HuH-7.5 (cell line): ENCODE measurements at regions not wholly inside any gene's neighbourhood (a gene's known extent, or its start where the extent isn't known, plus 50 kb on each side); places are given as distances from the start of the nearest gene placed in this dataset.

Source experiments
- DNase-seq: peaks from one replicate; pipeline ENCODE4 v3.0.0; 2011; ENCODE audit warnings: low spot score

- no peak for DNase-seq
Measured at GRCh38 chr12:105705765-105706164, 375.3 kb downstream of the C12orf75 start.

GRCh38 chr12:105706321-105706972 lies 376.0 kb downstream of the C12orf75 start:
- DNase-seq = no peak

GRCh38 chr12:105706973-105707334 lies 376.5 kb downstream of the C12orf75 start:
- no peak for DNase-seq

GRCh38 chr12:105713606-105714305 lies 383.3 kb downstream of the C12orf75 start:
- DNase-seq = no peak

- DNase-seq = no peak
Measured at GRCh38 chr12:105716621-105717020, 386.1 kb downstream of the C12orf75 start.

GRCh38 chr12:105721051-105721825 lies 390.7 kb downstream of the C12orf75 start:
- no peak for DNase-seq

- no peak for DNase-seq
Measured at GRCh38 chr12:105721891-105722290, 391.4 kb downstream of the C12orf75 start.

GRCh38 chr12:105723066-105723465 lies 392.6 kb downstream of the C12orf75 start:
- no peak for DNase-seq

- DNase-seq = no peak
Measured at GRCh38 chr12:105723494-105723893, 393.0 kb downstream of the C12orf75 start.

- DNase-seq = no peak
Measured at GRCh38 chr12:105724641-105725040, 394.1 kb downstream of the C12orf75 start.

GRCh38 chr12:105725054-105725453 lies 394.6 kb downstream of the C12orf75 start:
- DNase-seq = no peak

GRCh38 chr12:105729181-105729771 lies 398.8 kb downstream of the C12orf75 start:
- no peak for DNase-seq

GRCh38 chr12:105729926-105730325 lies 399.4 kb downstream of the C12orf75 start:
- no peak for DNase-seq

- no peak for DNase-seq
Measured at GRCh38 chr12:105733579-105733978, 403.1 kb downstream of the C12orf75 start.

GRCh38 chr12:105736498-105736897 lies 402.3 kb downstream of the NUAK1 start:
- no peak for DNase-seq

- DNase-seq = no peak
Measured at GRCh38 chr12:105738051-105738450, 400.7 kb downstream of the NUAK1 start.

GRCh38 chr12:105740369-105740768 lies 398.4 kb downstream of the NUAK1 start:
- DNase-seq = no peak

GRCh38 chr12:105740970-105741725 lies 397.6 kb downstream of the NUAK1 start:
- no peak for DNase-seq

- DNase-seq = no peak
Measured at GRCh38 chr12:105741786-105742566, 396.8 kb downstream of the NUAK1 start.

- DNase-seq = no peak
Measured at GRCh38 chr12:105742567-105742874, 396.2 kb downstream of the NUAK1 start.

GRCh38 chr12:105744371-105745058 lies 394.2 kb downstream of the NUAK1 start:
- DNase-seq = no peak
